ENCODE measurements at regions not wholly inside any gene's neighbourhood (a gene's known extent, or its start where the extent isn't known, plus 50 kb on each side); places are given as distances from the start of the nearest gene placed in this dataset.

DNA sequence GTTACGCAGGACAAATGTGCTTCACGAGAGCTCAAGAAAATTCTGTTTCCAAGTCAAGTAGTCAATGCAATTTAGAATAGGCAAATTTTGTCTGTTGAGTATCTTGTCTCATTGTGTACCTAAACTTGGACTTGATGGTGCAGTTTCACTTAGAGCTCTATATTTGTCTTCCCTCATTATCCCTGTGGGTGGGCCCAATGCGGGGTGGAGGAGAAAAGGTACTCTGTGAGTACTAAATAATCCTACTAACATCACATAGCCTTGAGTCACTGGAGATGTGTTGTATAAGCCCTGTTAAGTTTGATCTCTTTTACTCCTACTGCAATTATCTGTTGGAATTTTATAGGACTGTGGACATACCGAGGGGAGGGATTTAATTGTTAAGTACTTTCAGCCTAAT lies 331.2 kb downstream of the METTL15 start:
- TF ChIP-seq EZH2phosphoT487 (conservative IDR thresholded peaks at IDR 0.05; ENCODE audit: low read length): no peak
- TF ChIP-seq, protein P1, sequence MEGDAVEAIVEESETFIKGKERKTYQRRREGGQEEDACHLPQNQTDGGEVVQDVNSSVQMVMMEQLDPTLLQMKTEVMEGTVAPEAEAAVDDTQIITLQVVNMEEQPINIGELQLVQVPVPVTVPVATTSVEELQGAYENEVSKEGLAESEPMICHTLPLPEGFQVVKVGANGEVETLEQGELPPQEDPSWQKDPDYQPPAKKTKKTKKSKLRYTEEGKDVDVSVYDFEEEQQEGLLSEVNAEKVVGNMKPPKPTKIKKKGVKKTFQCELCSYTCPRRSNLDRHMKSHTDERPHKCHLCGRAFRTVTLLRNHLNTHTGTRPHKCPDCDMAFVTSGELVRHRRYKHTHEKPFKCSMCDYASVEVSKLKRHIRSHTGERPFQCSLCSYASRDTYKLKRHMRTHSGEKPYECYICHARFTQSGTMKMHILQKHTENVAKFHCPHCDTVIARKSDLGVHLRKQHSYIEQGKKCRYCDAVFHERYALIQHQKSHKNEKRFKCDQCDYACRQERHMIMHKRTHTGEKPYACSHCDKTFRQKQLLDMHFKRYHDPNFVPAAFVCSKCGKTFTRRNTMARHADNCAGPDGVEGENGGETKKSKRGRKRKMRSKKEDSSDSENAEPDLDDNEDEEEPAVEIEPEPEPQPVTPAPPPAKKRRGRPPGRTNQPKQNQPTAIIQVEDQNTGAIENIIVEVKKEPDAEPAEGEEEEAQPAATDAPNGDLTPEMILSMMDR (IDR thresholded peaks at IDR 0.05; ENCODE audit: insufficient read depth, low read length, poor library complexity, severe bottlenecking): no peak
- Histone ChIP-seq H3K9me3 (ENCODE audit: insufficient read depth, low read length) (no peaks in the 10 kb centered on the region), H3K79me2 (ENCODE audit: insufficient read depth, low read length) (no peaks in the 10 kb centered on the region), H3F3A (ENCODE audit: insufficient read depth) (no peaks in the 10 kb centered on the region), H3K4me2 (ENCODE audit: low read depth, low read length, poor library complexity, severe bottlenecking) (no peak overlapping the region), H3K9ac (ENCODE audit: low read length) (no peak overlapping the region), H3K4me3 (ENCODE audit: insufficient read depth, low read length, poor library complexity, severe bottlenecking) (no peak overlapping the region), H4K20me1 (ENCODE audit: low read depth, low read length) (no peaks in the 10 kb centered on the region), H2AFZ (ENCODE audit: low read depth, low read length, severe bottlenecking) (no peak overlapping the region), H3K9me2 (replicated peaks; ENCODE audit: insufficient read depth, low read length) (no peaks in the 10 kb centered on the region), H3K27ac (ENCODE audit: low read depth, low read length) (no peak overlapping the region), H3K36me3 (ENCODE audit: low read length) (no peaks in the 10 kb centered on the region), H3K27me3 (ENCODE audit: low read length) (no peaks in the 10 kb centered on the region)

DNA sequence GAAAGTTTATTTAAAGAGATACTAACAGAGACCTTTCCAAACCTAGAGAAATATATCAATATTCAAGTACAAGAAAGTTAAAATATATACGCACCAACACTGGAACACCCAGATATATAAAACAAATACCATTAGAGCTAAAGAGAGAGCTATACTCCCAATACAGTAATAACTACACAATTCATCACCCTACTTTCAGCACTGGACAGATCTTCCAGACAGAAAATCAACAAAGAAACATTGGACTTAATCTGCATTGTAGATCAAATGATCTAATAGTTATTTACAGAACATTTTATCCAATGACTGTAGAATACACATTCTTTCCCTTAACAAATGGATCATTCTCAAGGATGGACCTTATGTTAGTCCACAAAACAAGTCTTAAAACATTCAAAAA lies 311.9 kb downstream of the METTL15 start:
- TF ChIP-seq, protein P1 (IDR thresholded peaks at IDR 0.05; ENCODE audit: insufficient read depth, low read length, poor library complexity, severe bottlenecking): no peak
- no peak for TF ChIP-seq EZH2phosphoT487 (conservative IDR thresholded peaks at IDR 0.05; ENCODE audit: low read length)
- H4K20me1 ChIP-seq (ENCODE audit: low read depth, low read length): no peaks in the 10 kb centered on the region
- no peaks in the 10 kb centered on the region for H3K36me3 ChIP-seq (ENCODE audit: low read length)
- no peak overlapping the region for H2AFZ ChIP-seq (ENCODE audit: low read depth, low read length, severe bottlenecking)
- H3K9me2 ChIP-seq (replicated peaks; ENCODE audit: insufficient read depth, low read length): no peaks in the 10 kb centered on the region
- no peak overlapping the region for H3K27ac ChIP-seq (ENCODE audit: low read depth, low read length)
- H3K79me2 ChIP-seq (ENCODE audit: insufficient read depth, low read length): no peaks in the 10 kb centered on the region
- no peak overlapping the region for H3K4me3 ChIP-seq (ENCODE audit: insufficient read depth, low read length, poor library complexity, severe bottlenecking)
- H3K4me2 ChIP-seq (ENCODE audit: low read depth, low read length, poor library complexity, severe bottlenecking): no peak overlapping the region
- H3K27me3 ChIP-seq (ENCODE audit: low read length): no peaks in the 10 kb centered on the region
- no peaks in the 10 kb centered on the region for H3K9me3 ChIP-seq (ENCODE audit: insufficient read depth, low read length)
- no peaks in the 10 kb centered on the region for H3F3A ChIP-seq (ENCODE audit: insufficient read depth)
- no peak overlapping the region for H3K9ac ChIP-seq (ENCODE audit: low read length)

DNA sequence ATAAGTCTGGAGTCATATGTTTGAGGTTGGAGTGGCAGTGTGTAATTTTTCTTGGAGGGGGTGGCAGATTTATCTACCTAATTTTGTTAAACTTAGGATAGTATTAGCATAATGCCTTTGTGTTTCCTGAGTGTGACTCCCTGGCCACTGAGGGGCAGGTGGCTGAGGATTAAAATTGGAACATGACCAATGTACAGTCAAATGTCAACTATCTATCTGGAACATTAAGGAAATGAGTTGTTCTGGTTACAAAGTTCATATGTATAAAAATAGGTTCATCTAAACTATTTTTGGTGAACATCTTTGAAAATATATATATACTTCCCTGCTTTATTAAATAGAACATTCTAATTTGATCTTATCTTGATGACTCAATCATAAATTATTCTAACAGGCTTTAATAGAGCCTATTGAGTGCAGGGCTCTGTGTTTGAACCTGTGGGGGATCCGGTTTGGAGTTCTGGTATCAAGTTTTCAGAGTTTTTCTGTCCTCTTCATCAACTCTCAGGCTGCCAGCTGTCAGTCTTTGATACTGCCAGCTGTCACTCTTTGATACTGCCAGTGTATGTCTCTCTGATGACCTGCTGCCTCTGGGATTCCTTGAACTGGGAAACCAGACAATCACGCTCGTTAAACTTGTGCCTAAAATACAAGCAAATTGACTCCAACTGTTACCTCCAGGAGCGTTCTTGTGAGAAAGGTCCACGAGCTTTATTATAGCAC lies 309.6 kb downstream of the METTL15 start:
- Histone ChIP-seq H3K4me3 (ENCODE audit: insufficient read depth, low read length, poor library complexity, severe bottlenecking) (no peak overlapping the region), H3K4me2 (ENCODE audit: low read depth, low read length, poor library complexity, severe bottlenecking) (no peak overlapping the region), H3K9me3 (ENCODE audit: insufficient read depth, low read length) (no peaks in the 10 kb centered on the region), H3K9me2 (replicated peaks; ENCODE audit: insufficient read depth, low read length) (no peaks in the 10 kb centered on the region), H3K27me3 (ENCODE audit: low read length) (no peaks in the 10 kb centered on the region), H3K27ac (ENCODE audit: low read depth, low read length) (no peak overlapping the region), H3K79me2 (ENCODE audit: insufficient read depth, low read length) (no peaks in the 10 kb centered on the region), H2AFZ (ENCODE audit: low read depth, low read length, severe bottlenecking) (no peak overlapping the region), H3K36me3 (ENCODE audit: low read length) (no peaks in the 10 kb centered on the region), H3K9ac (ENCODE audit: low read length) (no peak overlapping the region), H3F3A (ENCODE audit: insufficient read depth) (no peaks in the 10 kb centered on the region), H4K20me1 (ENCODE audit: low read depth, low read length) (no peaks in the 10 kb centered on the region)
- TF ChIP-seq, protein P1 (IDR thresholded peaks at IDR 0.05; ENCODE audit: insufficient read depth, low read length, poor library complexity, severe bottlenecking): no peak

Measured in SU-DHL-6 (cell line).